Right forelimb (tissue), 1 donor: ENCODE measurements at regions not wholly inside any gene's neighbourhood (a gene's known extent, or its start where the extent isn't known, plus 50 kb on each side); places are given as distances from the start of the nearest gene placed in this dataset.

ENCODE experiments used
- DNase-seq: peaks from one replicate; pipeline ENCODE4 v3.0.0-alpha.2; 2018

- DNase-seq: no peak
Measured at GRCh38 chr1:29842130-29842529, 605.8 kb downstream of the PTPRU start.

- no peak for DNase-seq
Measured at GRCh38 chr1:29839726-29840125, 603.4 kb downstream of the PTPRU start.

- peak; percentile 25 for DNase-seq
Measured at GRCh38 chr1:29838738-29839320, 602.5 kb downstream of the PTPRU start.

GRCh38 chr1:29836651-29837646 is 600.6 kb downstream of the PTPRU start:
- peak; percentile 28 for DNase-seq

- peak; percentile 5 for DNase-seq
Measured at GRCh38 chr1:29835874-29836273, 599.6 kb downstream of the PTPRU start.

- no peak for DNase-seq
Measured at GRCh38 chr1:29835406-29835805, 599.1 kb downstream of the PTPRU start.

- no peak for DNase-seq
Measured at GRCh38 chr1:29833581-29833980, 597.3 kb downstream of the PTPRU start.

- DNase-seq: peak; percentile 12
Measured at GRCh38 chr1:29832936-29833335, 596.6 kb downstream of the PTPRU start.

GRCh38 chr1:29832471-29832870 is 596.1 kb downstream of the PTPRU start:
- peak; percentile 17 for DNase-seq

- DNase-seq: peak; percentile 12
Measured at GRCh38 chr1:29831500-29832117, 595.3 kb downstream of the PTPRU start.

GRCh38 chr1:29830916-29831315 is 594.6 kb downstream of the PTPRU start:
- no peak for DNase-seq

- no peak for DNase-seq
Measured at GRCh38 chr1:29830383-29830782, 594.1 kb downstream of the PTPRU start.

- DNase-seq: peak; percentile 28
Measured at GRCh38 chr1:29829448-29830344, 593.4 kb downstream of the PTPRU start.

GRCh38 chr1:29828526-29829447 is 592.5 kb downstream of the PTPRU start:
- DNase-seq: peak; percentile 22

GRCh38 chr1:29827801-29828525 is 591.6 kb downstream of the PTPRU start:
- DNase-seq: peak; percentile 30

- DNase-seq: peak; percentile 10
Measured at GRCh38 chr1:29827237-29827750, 591.0 kb downstream of the PTPRU start.

- peak; percentile 11 for DNase-seq
Measured at GRCh38 chr1:29826646-29827045, 590.3 kb downstream of the PTPRU start.

- DNase-seq: no peak
Measured at GRCh38 chr1:29825941-29826415, 589.7 kb downstream of the PTPRU start.

- peak; percentile 12 for DNase-seq
Measured at GRCh38 chr1:29825274-29825940, 589.1 kb downstream of the PTPRU start.
